Glutamatergic neuron (in vitro differentiated cells): ENCODE measurements at regions not wholly inside any gene's neighbourhood (a gene's known extent, or its start where the extent isn't known, plus 50 kb on each side); places are given as distances from the start of the nearest gene placed in this dataset.

Source experiments
- DNase-seq: peaks from one replicate; pipeline ENCODE4 v3.0.0; 2022
- H3K27ac Mint-ChIP-seq: one replicate; pipeline ENCODE4 v1.8.0; 2020; ENCODE audit warnings: mild to moderate bottlenecking, mixed read lengths, inconsistent platforms; ENCODE audit not compliant: unreplicated experiment
- H3K27me3 Mint-ChIP-seq: one replicate; pipeline ENCODE4 v1.8.0; 2020; ENCODE audit warnings: mild to moderate bottlenecking, moderate library complexity, mixed read lengths, inconsistent platforms; ENCODE audit not compliant: unreplicated experiment
- H3K36me3 Mint-ChIP-seq: one replicate; pipeline ENCODE4 v1.8.0; 2020; ENCODE audit warnings: mild to moderate bottlenecking, mixed read lengths, inconsistent platforms; ENCODE audit not compliant: unreplicated experiment
- H3K4me1 Mint-ChIP-seq: one replicate; pipeline ENCODE4 v1.8.0; 2020; ENCODE audit warnings: mild to moderate bottlenecking, low read depth, mixed read lengths, inconsistent platforms; ENCODE audit not compliant: unreplicated experiment
- H3K4me3 Mint-ChIP-seq: one replicate; pipeline ENCODE4 v1.8.0; 2020; ENCODE audit warnings: mild to moderate bottlenecking, mixed read lengths, inconsistent platforms; ENCODE audit not compliant: unreplicated experiment
- H3K9me3 Mint-ChIP-seq: one replicate; pipeline ENCODE4 v1.8.0; 2020; ENCODE audit warnings: mild to moderate bottlenecking, moderate library complexity, mixed read lengths, inconsistent platforms; ENCODE audit not compliant: unreplicated experiment
- CTCF ChIP-seq: fragments of 200-600 bp; sonication (generic); IDR thresholded peaks from one replicate; pipeline ENCODE4 v1.5.0; 2021; ENCODE audit not compliant: partially characterized antibody, unreplicated experiment

GRCh38 chr16:85473323-85473722 lies 139.8 kb upstream of the GSE1 start:
- H3K36me3 Mint-ChIP-seq, result no peaks in the 10 kb centered on the region
- H3K27me3 Mint-ChIP-seq, result peaks cover 18% of the 10 kb centered on the region

GRCh38 chr16:85473909-85474620 lies 139.1 kb upstream of the GSE1 start:
- no peak for DNase-seq
- peaks cover 4% of the 10 kb centered on the region for H3K9me3 Mint-ChIP-seq
- no peaks in the 10 kb centered on the region for H3K36me3 Mint-ChIP-seq

More at GRCh38 chr16:85473323-85473722, 139.8 kb upstream of the GSE1 start:
- no peak for TF ChIP-seq CTCF
- peak overlapping the region; percentile 86 for H3K27ac Mint-ChIP-seq
- H3K4me1 Mint-ChIP-seq, result peaks cover 35% of the 10 kb centered on the region
- H3K4me3 Mint-ChIP-seq, result peak overlapping the region; percentile 78
- DNase-seq, result no peak
- H3K9me3 Mint-ChIP-seq, result peaks cover 4% of the 10 kb centered on the region

GRCh38 chr16:85474621-85475217 lies 138.4 kb upstream of the GSE1 start:
- Mint-ChIP-seq H3K27me3 (peaks cover 15% of the 10 kb centered on the region), H3K9me3 (peaks cover 4% of the 10 kb centered on the region), H3K4me3 (peak overlapping the region; percentile 39), H3K27ac (peak overlapping the region; percentile 59), H3K36me3 (no peaks in the 10 kb centered on the region), H3K4me1 (peaks cover 33% of the 10 kb centered on the region)
- TF ChIP-seq CTCF, result no peak
- DNase-seq, result no peak

More at GRCh38 chr16:85473909-85474620, 139.1 kb upstream of the GSE1 start:
- Mint-ChIP-seq H3K27me3 (peaks cover 18% of the 10 kb centered on the region), H3K4me1 (peaks cover 34% of the 10 kb centered on the region), H3K4me3 (peak overlapping the region; percentile 78), H3K27ac (peak overlapping the region; percentile 86)
- no peak for TF ChIP-seq CTCF

GRCh38 chr16:85475233-85475632 lies 137.9 kb upstream of the GSE1 start:
- Mint-ChIP-seq H3K4me3 (peak overlapping the region; percentile 39), H3K27me3 (peaks cover 15% of the 10 kb centered on the region), H3K4me1 (peaks cover 33% of the 10 kb centered on the region), H3K36me3 (no peaks in the 10 kb centered on the region), H3K27ac (peak overlapping the region; percentile 59), H3K9me3 (peaks cover 4% of the 10 kb centered on the region)
- TF ChIP-seq CTCF, result no peak
- no peak for DNase-seq

GRCh38 chr16:85475691-85476300 lies 137.3 kb upstream of the GSE1 start:
- TF ChIP-seq CTCF, result no peak
- H3K4me1 Mint-ChIP-seq, result peaks cover 38% of the 10 kb centered on the region
- H3K36me3 Mint-ChIP-seq, result no peaks in the 10 kb centered on the region
- H3K27ac Mint-ChIP-seq, result peak overlapping the region; percentile 43
- DNase-seq, result no peak
- H3K9me3 Mint-ChIP-seq, result peaks cover 5% of the 10 kb centered on the region
- H3K27me3 Mint-ChIP-seq, result peaks cover 14% of the 10 kb centered on the region
- peak overlapping the region; percentile 30 for H3K4me3 Mint-ChIP-seq
